ENCODE measurements at regions not wholly inside any gene's neighbourhood (a gene's known extent, or its start where the extent isn't known, plus 50 kb on each side); places are given as distances from the start of the nearest gene placed in this dataset.
"Not testable (repeated sequence)": the region's sequence is repeated elsewhere in the genome, so short reads cannot be mapped to it uniquely, and the experiment has no call there.

DNA sequence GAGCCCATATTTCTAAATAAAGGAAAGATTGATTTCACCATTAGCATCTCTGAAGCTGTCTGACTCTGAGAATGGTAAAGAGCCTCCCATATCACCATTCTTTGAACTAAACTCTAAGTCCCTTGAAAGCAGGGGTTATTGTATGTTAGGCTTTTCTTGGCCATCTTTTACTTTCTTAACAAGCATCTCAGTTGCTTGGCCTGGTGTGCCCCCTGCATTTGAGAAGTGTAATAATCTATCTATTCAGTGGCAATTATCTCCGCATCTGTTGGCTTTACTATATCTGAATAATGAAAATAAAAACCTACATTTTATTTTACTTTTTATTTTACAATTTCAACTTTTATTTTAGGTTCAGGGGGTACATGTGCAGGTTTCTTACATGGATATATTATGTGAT is 128.3 kb upstream of the ARMCX2 start:
- Histone ChIP-seq H3K4me1 (no peaks in the 10 kb centered on the region), H3K27me3 (no peaks in the 10 kb centered on the region), H3K27ac (no peak overlapping the region), H3K4me3 (no peak overlapping the region), H3K36me3 (no peaks in the 10 kb centered on the region), H3K9me3 (no peaks in the 10 kb centered on the region)
- WGBS, 2 donors (ENCODE audit: low coverage in 1 of 2) = 100% methylated on average over 1 of the region's 1 CpG; no CpG with 5 or more reads in 1 of the 2 donors
- TF ChIP-seq, protein P1, sequence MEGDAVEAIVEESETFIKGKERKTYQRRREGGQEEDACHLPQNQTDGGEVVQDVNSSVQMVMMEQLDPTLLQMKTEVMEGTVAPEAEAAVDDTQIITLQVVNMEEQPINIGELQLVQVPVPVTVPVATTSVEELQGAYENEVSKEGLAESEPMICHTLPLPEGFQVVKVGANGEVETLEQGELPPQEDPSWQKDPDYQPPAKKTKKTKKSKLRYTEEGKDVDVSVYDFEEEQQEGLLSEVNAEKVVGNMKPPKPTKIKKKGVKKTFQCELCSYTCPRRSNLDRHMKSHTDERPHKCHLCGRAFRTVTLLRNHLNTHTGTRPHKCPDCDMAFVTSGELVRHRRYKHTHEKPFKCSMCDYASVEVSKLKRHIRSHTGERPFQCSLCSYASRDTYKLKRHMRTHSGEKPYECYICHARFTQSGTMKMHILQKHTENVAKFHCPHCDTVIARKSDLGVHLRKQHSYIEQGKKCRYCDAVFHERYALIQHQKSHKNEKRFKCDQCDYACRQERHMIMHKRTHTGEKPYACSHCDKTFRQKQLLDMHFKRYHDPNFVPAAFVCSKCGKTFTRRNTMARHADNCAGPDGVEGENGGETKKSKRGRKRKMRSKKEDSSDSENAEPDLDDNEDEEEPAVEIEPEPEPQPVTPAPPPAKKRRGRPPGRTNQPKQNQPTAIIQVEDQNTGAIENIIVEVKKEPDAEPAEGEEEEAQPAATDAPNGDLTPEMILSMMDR (IDR thresholded peaks at IDR 0.05) = no peak
- TF ChIP-seq POLR2AphosphoS5 (IDR thresholded peaks at IDR 0.05) (no peak), POLR2A (IDR thresholded peaks at IDR 0.05) (no peak), EP300 (IDR thresholded peaks at IDR 0.05) (no peak)
- no peak for ATAC-seq

DNA sequence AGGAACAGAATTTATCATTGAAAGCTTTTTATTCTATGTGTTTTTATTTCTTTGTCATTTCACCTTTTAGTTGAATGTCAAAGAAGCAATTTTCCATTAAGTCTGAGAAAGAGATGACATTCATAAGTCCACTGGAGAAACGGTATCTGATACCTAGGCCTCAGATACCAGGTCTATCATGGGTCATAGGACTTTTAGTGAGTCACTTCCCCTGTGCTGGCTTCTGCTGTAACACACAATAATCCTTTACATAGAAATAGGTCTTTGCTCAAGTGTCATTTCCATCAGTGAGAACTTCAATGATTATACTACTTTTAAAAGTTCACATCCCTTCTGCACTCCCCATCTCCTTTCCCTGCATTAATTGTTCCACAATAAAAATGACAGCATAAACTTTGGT is 125.5 kb upstream of the ARMCX2 start:
- 67% methylated on average over 1 of the region's 1 CpG; no CpG with 5 or more reads in 1 of the 2 donors for whole genome bisulfite sequencing, 2 donors (ENCODE audit: low coverage in 1 of 2)
- ATAC-seq = no peak

DNA sequence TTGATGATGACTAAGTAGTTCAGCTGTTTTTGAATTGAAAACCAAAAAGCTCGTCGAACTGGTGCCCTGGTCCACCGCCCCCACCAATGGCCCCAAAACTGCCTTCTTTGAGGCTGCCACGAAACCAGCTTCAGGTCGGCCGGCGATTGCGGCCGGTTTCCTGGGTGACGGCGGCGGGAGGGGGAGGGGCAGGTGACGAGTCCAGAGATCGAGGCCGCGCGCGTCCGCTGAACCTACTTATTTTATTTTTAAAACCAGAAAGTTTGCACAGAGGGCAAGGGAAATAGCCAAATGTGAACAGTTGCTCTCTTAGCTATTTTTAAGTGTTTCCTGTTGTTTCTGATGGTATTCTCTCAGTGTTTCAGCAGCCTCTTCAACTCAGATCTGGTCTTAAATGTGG is 120.8 kb upstream of the ARMCX2 start:
- H3K27me3 ChIP-seq, H3K4me3 ChIP-seq, ATAC-seq, H3K9me3 ChIP-seq, H3K4me1 ChIP-seq, H3K27ac ChIP-seq, H3K36me3 ChIP-seq: not testable (repeated sequence)
- WGBS, 2 donors (ENCODE audit: low coverage in 1 of 2) = 60% methylated on average over 5 of the region's 19 CpGs; no CpG with 5 or more reads in 1 of the 2 donors

More for the DNA sequence above, 125.5 kb upstream of the ARMCX2 start:
- no peaks in the 10 kb centered on the region for H3K9me3 ChIP-seq
- no peaks in the 10 kb centered on the region for H3K36me3 ChIP-seq
- H3K4me1 ChIP-seq = no peaks in the 10 kb centered on the region
- TF ChIP-seq POLR2A (IDR thresholded peaks at IDR 0.05) = no peak
- TF ChIP-seq, protein P1 (IDR thresholded peaks at IDR 0.05) = no peak
- no peak for TF ChIP-seq POLR2AphosphoS5 (IDR thresholded peaks at IDR 0.05)
- no peak for TF ChIP-seq EP300 (IDR thresholded peaks at IDR 0.05)
- no peak overlapping the region for H3K27ac ChIP-seq
- no peaks in the 10 kb centered on the region for H3K27me3 ChIP-seq
- H3K4me3 ChIP-seq = no peak overlapping the region

DNA sequence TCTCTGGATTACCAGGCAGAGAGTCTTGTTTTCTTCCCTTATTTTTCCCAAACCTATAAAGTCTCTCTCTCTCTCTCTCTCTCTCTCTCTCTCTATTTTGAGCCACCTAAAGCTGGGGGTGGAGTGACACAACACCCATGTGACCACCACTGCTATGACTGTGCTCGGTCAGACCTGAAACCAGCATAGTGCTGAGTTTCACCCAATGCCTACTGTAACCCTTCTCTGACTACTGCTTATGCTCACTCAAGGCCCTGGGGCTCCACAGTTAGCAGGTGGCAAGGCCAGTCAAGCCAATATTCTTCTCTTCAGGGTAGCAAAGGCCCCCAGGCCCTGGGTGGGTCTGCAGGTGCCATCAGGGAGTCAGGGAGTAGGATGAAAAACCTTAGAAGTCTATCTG is 114.7 kb upstream of the ARMCX2 start:
- Histone ChIP-seq H3K27ac (no peak overlapping the region), H3K4me1 (no peaks in the 10 kb centered on the region), H3K27me3 (no peaks in the 10 kb centered on the region), H3K9me3 (no peaks in the 10 kb centered on the region), H3K36me3 (no peaks in the 10 kb centered on the region), H3K4me3 (no peak overlapping the region)
- no CpG with 5 or more reads among the region's 1 CpG for WGBS, 2 donors (ENCODE audit: low coverage in 1 of 2)
- ATAC-seq = no peak
- TF ChIP-seq EP300 (IDR thresholded peaks at IDR 0.05) (no peak), POLR2A (IDR thresholded peaks at IDR 0.05) (no peak)
- TF ChIP-seq, protein P1 (IDR thresholded peaks at IDR 0.05) = no peak

DNA sequence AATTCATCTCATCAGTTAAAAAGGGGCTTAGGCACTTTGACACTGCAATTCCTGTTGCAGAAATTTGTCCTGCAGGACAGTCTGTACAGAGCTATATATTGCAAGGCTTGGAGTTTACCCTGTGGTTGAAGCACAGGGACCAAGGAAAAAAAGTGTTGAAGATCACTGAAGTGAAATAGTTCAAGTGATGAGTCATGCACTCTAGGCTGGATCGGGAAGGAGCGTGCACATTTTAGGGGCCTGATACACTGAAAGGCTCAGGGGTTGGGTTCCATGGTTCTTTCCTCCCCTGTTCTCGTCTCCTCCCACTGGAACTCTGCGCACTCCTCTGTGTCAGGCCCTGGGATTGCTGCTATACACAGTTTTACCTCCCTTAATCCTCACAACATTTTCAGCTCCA is 104.9 kb upstream of the ARMCX2 start:
- TF ChIP-seq, protein P1 (IDR thresholded peaks at IDR 0.05) = no peak
- TF ChIP-seq POLR2AphosphoS5 (IDR thresholded peaks at IDR 0.05) = no peak
- no peak for TF ChIP-seq POLR2A (IDR thresholded peaks at IDR 0.05)
- TF ChIP-seq EP300 (IDR thresholded peaks at IDR 0.05) = no peak
- Histone ChIP-seq H3K27ac (no peak overlapping the region), H3K27me3 (no peaks in the 10 kb centered on the region), H3K36me3 (no peaks in the 10 kb centered on the region), H3K9me3 (no peaks in the 10 kb centered on the region), H3K4me3 (no peak overlapping the region), H3K4me1 (no peaks in the 10 kb centered on the region)
- 67 to 100% methylated on average over 2 to 3 of the region's 4 CpGs for WGBS, 2 donors (ENCODE audit: low coverage in 1 of 2)
- ATAC-seq = no peak

Data from gastroesophageal sphincter (tissue), 4 donors.